Osteoblast (primary cell): ENCODE measurements at regions not wholly inside any gene's neighbourhood (a gene's known extent, or its start where the extent isn't known, plus 50 kb on each side); places are given as distances from the start of the nearest gene placed in this dataset.

Experiments
- DNase-seq: peaks from one replicate; pipeline ENCODE4 v3.0.0; 2011; ENCODE audit warnings: low spot score, mixed read lengths; ENCODE audit not compliant: insufficient read length; ENCODE audit errors: missing footprints
- H2AFZ ChIP-seq: 2 replicates; pipeline ENCODE4 v1.6.0; 2011; ENCODE audit warnings: mild to moderate bottlenecking, low read length
- H3K27ac ChIP-seq: 2 replicates; pipeline ENCODE4 v1.5.1; 2011; ENCODE audit warnings: mild to moderate bottlenecking, low read depth, low read length, moderate library complexity
- H3K27me3 ChIP-seq: 2 replicates; pipeline ENCODE4 v1.6.0; 2012; ENCODE audit warnings: mild to moderate bottlenecking, control low read depth, inconsistent platforms, low read length, moderate library complexity; ENCODE audit not compliant: insufficient read depth
- H3K36me3 ChIP-seq: 2 replicates; pipeline ENCODE4 v1.5.1; 2011; ENCODE audit warnings: mild to moderate bottlenecking, low read length, control low read depth, moderate library complexity; ENCODE audit not compliant: insufficient read depth
- H3K4me1 ChIP-seq: 2 replicates; pipeline ENCODE4 v1.5.1; 2011; ENCODE audit warnings: mild to moderate bottlenecking, low read length, control low read depth, moderate library complexity; ENCODE audit not compliant: insufficient read depth
- H3K4me2 ChIP-seq: 2 replicates; pipeline ENCODE4 v1.6.0; 2011; ENCODE audit warnings: mild to moderate bottlenecking, low read length; ENCODE audit not compliant: insufficient read depth
- H3K4me3 ChIP-seq: fragments of 200-600 bp; sonication (generic); 3 replicates; pipeline ENCODE4 v1.5.1; 2012; ENCODE audit warnings: mild to moderate bottlenecking, low read length, inconsistent platforms; ENCODE audit not compliant: insufficient read depth
- H3K79me2 ChIP-seq: 2 replicates; pipeline ENCODE4 v1.6.0; 2012; ENCODE audit warnings: mild to moderate bottlenecking, low read length, control low read depth, inconsistent platforms; ENCODE audit not compliant: insufficient read depth
- H3K9me3 ChIP-seq: 2 replicates; pipeline ENCODE4 v1.5.1; 2011; ENCODE audit warnings: low read depth, low read length, control low read depth
- H4K20me1 ChIP-seq: 2 replicates; pipeline ENCODE4 v1.6.0; 2012; ENCODE audit warnings: mild to moderate bottlenecking, low read length, control low read depth; ENCODE audit not compliant: insufficient read depth
- CTCF ChIP-seq: IDR thresholded peaks from 2 replicates; pipeline ENCODE4 v1.5.1; 2011; ENCODE audit warnings: mild to moderate bottlenecking, low read depth, low read length, moderate library complexity; ENCODE audit errors: extremely low read depth

- Histone ChIP-seq H3K4me1 (no peaks in the 10 kb centered on the region), H3K9me3 (no peaks in the 10 kb centered on the region), H2AFZ (no peak overlapping the region), H4K20me1 (no peaks in the 10 kb centered on the region), H3K4me3 (no peak overlapping the region), H3K27ac (no peak overlapping the region), H3K4me2 (no peak overlapping the region), H3K79me2 (no peaks in the 10 kb centered on the region), H3K27me3 (no peaks in the 10 kb centered on the region), H3K36me3 (no peaks in the 10 kb centered on the region)
- no peak for TF ChIP-seq CTCF
- DNase-seq, result no peak
Observed at GRCh38 chr3:64815789-64816188, 128.0 kb upstream of the ADAMTS9 start.

GRCh38 chr3:64815195-64815631 lies 127.4 kb upstream of the ADAMTS9 start:
- Histone ChIP-seq H3K4me1 (no peaks in the 10 kb centered on the region), H3K36me3 (no peaks in the 10 kb centered on the region), H3K27me3 (no peaks in the 10 kb centered on the region), H3K27ac (no peak overlapping the region), H4K20me1 (no peaks in the 10 kb centered on the region), H3K79me2 (no peaks in the 10 kb centered on the region), H3K9me3 (no peaks in the 10 kb centered on the region), H2AFZ (no peak overlapping the region), H3K4me2 (no peak overlapping the region), H3K4me3 (no peak overlapping the region)
- DNase-seq, result no peak
- no peak for TF ChIP-seq CTCF

- Histone ChIP-seq H3K9me3 (no peaks in the 10 kb centered on the region), H3K4me3 (no peak overlapping the region), H3K27me3 (no peaks in the 10 kb centered on the region), H3K79me2 (no peaks in the 10 kb centered on the region), H3K4me2 (no peak overlapping the region), H4K20me1 (no peaks in the 10 kb centered on the region), H3K4me1 (no peaks in the 10 kb centered on the region), H3K36me3 (no peaks in the 10 kb centered on the region), H2AFZ (no peak overlapping the region), H3K27ac (no peak overlapping the region)
- DNase-seq, result no peak
- no peak for TF ChIP-seq CTCF
Observed at GRCh38 chr3:64814351-64814750, 126.6 kb upstream of the ADAMTS9 start.

GRCh38 chr3:64813326-64813725 lies 125.5 kb upstream of the ADAMTS9 start:
- Histone ChIP-seq H3K4me2 (no peak overlapping the region), H3K4me3 (no peak overlapping the region), H2AFZ (no peak overlapping the region), H3K9me3 (no peaks in the 10 kb centered on the region), H3K79me2 (no peaks in the 10 kb centered on the region), H3K27me3 (no peaks in the 10 kb centered on the region), H3K36me3 (no peaks in the 10 kb centered on the region), H4K20me1 (no peaks in the 10 kb centered on the region), H3K4me1 (no peaks in the 10 kb centered on the region), H3K27ac (no peak overlapping the region)
- no peak for DNase-seq
- no peak for TF ChIP-seq CTCF
